ENCODE measurements at regions not wholly inside any gene's neighbourhood (a gene's known extent, or its start where the extent isn't known, plus 50 kb on each side); places are given as distances from the start of the nearest gene placed in this dataset.

- TF ChIP-seq, protein P1, sequence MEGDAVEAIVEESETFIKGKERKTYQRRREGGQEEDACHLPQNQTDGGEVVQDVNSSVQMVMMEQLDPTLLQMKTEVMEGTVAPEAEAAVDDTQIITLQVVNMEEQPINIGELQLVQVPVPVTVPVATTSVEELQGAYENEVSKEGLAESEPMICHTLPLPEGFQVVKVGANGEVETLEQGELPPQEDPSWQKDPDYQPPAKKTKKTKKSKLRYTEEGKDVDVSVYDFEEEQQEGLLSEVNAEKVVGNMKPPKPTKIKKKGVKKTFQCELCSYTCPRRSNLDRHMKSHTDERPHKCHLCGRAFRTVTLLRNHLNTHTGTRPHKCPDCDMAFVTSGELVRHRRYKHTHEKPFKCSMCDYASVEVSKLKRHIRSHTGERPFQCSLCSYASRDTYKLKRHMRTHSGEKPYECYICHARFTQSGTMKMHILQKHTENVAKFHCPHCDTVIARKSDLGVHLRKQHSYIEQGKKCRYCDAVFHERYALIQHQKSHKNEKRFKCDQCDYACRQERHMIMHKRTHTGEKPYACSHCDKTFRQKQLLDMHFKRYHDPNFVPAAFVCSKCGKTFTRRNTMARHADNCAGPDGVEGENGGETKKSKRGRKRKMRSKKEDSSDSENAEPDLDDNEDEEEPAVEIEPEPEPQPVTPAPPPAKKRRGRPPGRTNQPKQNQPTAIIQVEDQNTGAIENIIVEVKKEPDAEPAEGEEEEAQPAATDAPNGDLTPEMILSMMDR (IDR thresholded peaks at IDR 0.05 in 2 of 3, conservative IDR thresholded peaks at IDR 0.05 in 1 of 3; ENCODE audit: borderline replicate concordance in 1 of 3, insufficient read depth in 1 of 3, low read depth in 2 of 3, low read length in 2 of 3): no peak
- no peak for TF ChIP-seq TCF7L2 (IDR thresholded peaks at IDR 0.05; ENCODE audit: borderline replicate concordance, extremely low read depth, insufficient read depth, insufficient read length)
Measured at GRCh38 chr16:26768385-26769010, 298.2 kb upstream of the C16orf82 start.
